GM12878 (cell line): ENCODE measurements at regions not wholly inside any gene's neighbourhood (a gene's known extent, or its start where the extent isn't known, plus 50 kb on each side); places are given as distances from the start of the nearest gene placed in this dataset.

Experiments used
- ATAC-seq: fragments of 200-7000 bp; cut with Tn5 transposase; 3 replicates; pipeline ENCODE4 v1.9.1; 2020; ENCODE audit warnings: mild to moderate bottlenecking, moderate library complexity
- BruUV-seq: library from RNA; stranded (reverse); fragments of 400-500 nt; replicated peaks from 2 replicates; lab custom pipeline; 2021; lab: Mats Ljungman, UMichigan
- CTCF ChIA-PET: fragments of 300-600 bp; sonication (Branson Sonifier 250); formaldehyde crosslinking; extraction: SDS; loops from one replicate; lab custom pipeline; 2021; ENCODE audit warnings: inconsistent platforms; lab: Yijun Ruan, JAX
- POLR2A ChIA-PET: fragments of 350-600 bp; formaldehyde crosslinking; extraction: SDS; loops from one replicate; lab custom pipeline; 2021; ENCODE audit warnings: inconsistent platforms; lab: Charles Lee
- RAD21 ChIA-PET: fragments of 300-600 bp; sonication (Branson Sonifier 250); formaldehyde crosslinking; loops from one replicate; lab custom pipeline; 2023; ENCODE audit warnings: antibody characterized with exemption; ENCODE audit not compliant: unreplicated experiment; lab: Charles Lee
- SMC1A ChIA-PET: fragments of 300-600 bp; sonication (Branson Sonifier 250); formaldehyde crosslinking; loops from one replicate; lab custom pipeline; 2023; ENCODE audit not compliant: unreplicated experiment, uncharacterized antibody; lab: Charles Lee
- DNase-seq: peaks from one replicate; pipeline ENCODE4 v3.0.0-alpha.2; 2011; ENCODE audit warnings: low read depth, low spot score
- FAIRE-seq: peaks from 3 replicates; lab custom pipeline; 2011; peaks lifted over from hg19 to GRCh38; lab: Jason Lieb, UNC
- H2AFZ ChIP-seq: 2 replicates; pipeline ENCODE4 v1.6.0; 2011; ENCODE audit warnings: low read depth, low read length, control low read depth; ENCODE audit not compliant: control insufficient read depth
- H3K27ac ChIP-seq: 2 replicates; pipeline ENCODE4 v1.5.1; 2011; ENCODE audit warnings: control low read depth; ENCODE audit not compliant: control insufficient read depth, insufficient read depth
- H3K27me3 ChIP-seq, 2 experiments: replicated peaks in 1 of 2; 2 replicates each; pipeline versions ENCODE4 v1.6.0 to v1.6.1; 2011; ENCODE audit warnings: low read length in 1 of 2; ENCODE audit not compliant: control insufficient read depth in 2 of 2, insufficient read depth in 2 of 2
- H3K36me3 ChIP-seq, 2 experiments: 2 replicates each; pipeline ENCODE4 v1.5.1; 2011; ENCODE audit warnings: low read length in 1 of 2; ENCODE audit not compliant: control insufficient read depth in 2 of 2, insufficient read depth in 2 of 2
- H3K4me1 ChIP-seq: 2 replicates; pipeline ENCODE4 v1.6.1; 2011; ENCODE audit warnings: mild to moderate bottlenecking, low read length, moderate library complexity, mixed read lengths; ENCODE audit not compliant: control insufficient read depth, insufficient read depth
- H3K4me2 ChIP-seq: 2 replicates; pipeline ENCODE4 v1.6.0; 2011; ENCODE audit warnings: control low read depth; ENCODE audit not compliant: control insufficient read depth, insufficient read depth
- H3K4me3 ChIP-seq: fragments of 200-600 bp; sonication (generic); 2 replicates; pipeline ENCODE4 v1.5.1; 2016
- H3K79me2 ChIP-seq: 2 replicates; pipeline ENCODE4 v1.6.0; 2011; ENCODE audit warnings: low read length; ENCODE audit not compliant: control insufficient read depth, insufficient read depth
- H3K9ac ChIP-seq: 2 replicates; pipeline ENCODE4 v1.8.0; 2011; ENCODE audit warnings: low read length, control low read depth, mixed read lengths; ENCODE audit not compliant: control insufficient read depth, insufficient read depth
- H3K9me3 ChIP-seq: replicated peaks from 3 replicates; pipeline ENCODE4 v1.5.1; 2011; ENCODE audit warnings: mild to moderate bottlenecking, low read length; ENCODE audit not compliant: control insufficient read depth, insufficient read depth
- H4K20me1 ChIP-seq: 2 replicates; pipeline ENCODE4 v1.6.0; 2011; ENCODE audit not compliant: control insufficient read depth, insufficient read depth
- CREB1 ChIP-seq: IDR thresholded peaks from 2 replicates; pipeline ENCODE4 v1.6.1; 2012; ENCODE audit warnings: low read depth, mild to moderate bottlenecking, inconsistent platforms
- E2F4 ChIP-seq: IDR thresholded peaks from 2 replicates; pipeline ENCODE4 v1.6.1; 2012; ENCODE audit warnings: low read depth, low read length, improper control_type of control experiment
- PML ChIP-seq: IDR thresholded peaks from 2 replicates; pipeline ENCODE4 v1.6.1; 2012; ENCODE audit warnings: low read length, inconsistent platforms
- POLR2AphosphoS2 ChIP-seq: IDR thresholded peaks from 2 replicates; pipeline ENCODE4 v1.6.1; 2011; ENCODE audit warnings: low read depth, mild to moderate bottlenecking, low read length, improper control_type of control experiment, moderate library complexity
- RCOR1 ChIP-seq: conservative IDR thresholded peaks from 2 replicates; pipeline ENCODE4 v1.6.1; 2012; ENCODE audit warnings: low read depth, low read length, improper control_type of control experiment
- RELA ChIP-seq: fragments of 450-650 bp; IDR thresholded peaks from 2 replicates; pipeline ENCODE4 v1.8.0; 2014; ENCODE audit warnings: borderline replicate concordance; ENCODE audit not compliant: partially characterized antibody
- STAT1 ChIP-seq: fragments of 450-650 bp; conservative IDR thresholded peaks from 2 replicates; pipeline ENCODE4 v1.6.1; 2014; ENCODE audit warnings: antibody characterized with exemption, mild to moderate bottlenecking
- YY1 ChIP-seq: IDR thresholded peaks from 2 replicates; pipeline ENCODE4 v1.6.1; 2011; ENCODE audit warnings: low read depth, mild to moderate bottlenecking, low read length
- WGBS: methylation state at CpG from one replicate; pipeline ENCODE4 v1.1.6; 2016; ENCODE audit warnings: low lambda C conversion rate; ENCODE audit not compliant: insufficient replicate concordance, insufficient coverage; ENCODE audit errors: missing lambda C conversion rate; 5-methylcytosine and 5-hydroxymethylcytosine counted together
- in situ Hi-C: fragments of 300-500 bp; cut with MboI; formaldehyde crosslinking; loops from 9 replicates; pipeline ENCODE4 v1.14.3; 2018; ENCODE audit warnings: mixed read lengths
- intact Hi-C: fragments of 100-400 bp; cut with micrococcal nuclease; formaldehyde crosslinking; loops from one replicate; pipeline ENCODE4 v1.14.2; 2022; ENCODE audit not compliant: unreplicated experiment

GRCh38 chr7:10257438-10257837 lies 716.2 kb upstream of the PHF14 start:
- ChIA-PET RAD21 (no interaction called here), CTCF (no interaction called here), POLR2A (no interaction called here)
- Histone ChIP-seq H3K27me3 (no peaks in the 10 kb centered on the region), H3K9ac (no peak overlapping the region), H3K4me3 (no peak overlapping the region), H2AFZ (no peak overlapping the region), H3K79me2 (no peaks in the 10 kb centered on the region), H3K4me1 (no peaks in the 10 kb centered on the region), H3K4me2 (no peak overlapping the region), H3K27ac (no peak overlapping the region), H3K9me3 (no peaks in the 10 kb centered on the region)
- intact Hi-C loops = no loop called here
- no TSS peak for BruUV-seq
- WGBS = 17% methylated on average over 5 of the region's 5 CpGs
- TF ChIP-seq RELA (no peak), E2F4 (no peak), RCOR1 (no peak), STAT1 (no peak)
- TF ChIP-seq, all 136 proteins: peak for 0
- in situ Hi-C loops = no loop called here
- no peaks in the 10 kb centered on the region for H4K20me1 ChIP-seq
- no peaks in the 10 kb centered on the region for H3K36me3 ChIP-seq
- ATAC-seq (no peak), DNase-seq (no peak), FAIRE-seq (no peak)
- SMC1A ChIA-PET = no interaction called here

- Histone ChIP-seq H4K20me1 (no peaks in the 10 kb centered on the region), H3K27me3 (no peaks in the 10 kb centered on the region), H3K4me3 (no peak overlapping the region), H3K27ac (no peak overlapping the region), H3K79me2 (no peaks in the 10 kb centered on the region), H3K9ac (no peak overlapping the region), H3K36me3 (no peaks in the 10 kb centered on the region)
- CTCF ChIA-PET = no interaction called here
- intact Hi-C loops = no loop called here
- ATAC-seq (no peak), DNase-seq (no peak), FAIRE-seq (no peak)
- 45% methylated on average over 2 of the region's 2 CpGs for whole genome bisulfite sequencing
- TF ChIP-seq CREB1 = no peak
- no peak for TF ChIP-seq YY1
- no peak for TF ChIP-seq PML
- no peak for TF ChIP-seq POLR2AphosphoS2
- TF ChIP-seq, all 136 proteins: peak for 0
- H3K4me1 ChIP-seq = no peaks in the 10 kb centered on the region
- ChIA-PET SMC1A (no interaction called here), POLR2A (no interaction called here), RAD21 (no interaction called here)
- no peak overlapping the region for H3K4me2 ChIP-seq
- BruUV-seq = no TSS peak
- no peak overlapping the region for H2AFZ ChIP-seq
- no peaks in the 10 kb centered on the region for H3K9me3 ChIP-seq
- in situ Hi-C loops = no loop called here
Measured at GRCh38 chr7:10266976-10267375, 706.7 kb upstream of the PHF14 start.
